SK-N-SH (cell line): ENCODE measurements at regions not wholly inside any gene's neighbourhood (a gene's known extent, or its start where the extent isn't known, plus 50 kb on each side); places are given as distances from the start of the nearest gene placed in this dataset.

ENCODE experiments used
- CTCF ChIP-seq: fragments of 200-600 bp; sonication (generic); IDR thresholded peaks from 2 replicates; pipeline ENCODE4 v1.6.1; 2017; ENCODE audit warnings: antibody characterized with exemption, mild to moderate bottlenecking, moderate library complexity
- EP300 ChIP-seq, 2 experiments: IDR thresholded peaks; 2 replicates each; pipeline versions ENCODE4 v1.4.0 to v1.6.1; 2012; ENCODE audit warnings: borderline replicate concordance in 1 of 2, low read depth in 1 of 2, low read length in 1 of 2
- GABPA ChIP-seq: IDR thresholded peaks from 2 replicates; pipeline ENCODE4 v1.4.0; 2012; ENCODE audit warnings: low read depth, mild to moderate bottlenecking
- POLR2AphosphoS5 ChIP-seq: IDR thresholded peaks from 2 replicates; pipeline ENCODE4 v1.6.1; 2012; ENCODE audit warnings: low read depth, low read length
- REST ChIP-seq: IDR thresholded peaks from 2 replicates; pipeline ENCODE4 v1.6.1; 2012; ENCODE audit warnings: mild to moderate bottlenecking, low read depth, low read length, moderate library complexity
- RFX5 ChIP-seq: IDR thresholded peaks from 2 replicates; pipeline ENCODE4 v1.6.1; 2012; ENCODE audit warnings: mild to moderate bottlenecking, improper control_type of control experiment, low read length
- SMC3 ChIP-seq: IDR thresholded peaks from 2 replicates; pipeline ENCODE4 v1.6.1; 2012; ENCODE audit warnings: low read depth, low read length, improper control_type of control experiment
- TEAD4 ChIP-seq: IDR thresholded peaks from 2 replicates; pipeline ENCODE4 v1.4.0; 2012; ENCODE audit warnings: mild to moderate bottlenecking, borderline replicate concordance; ENCODE audit not compliant: insufficient read depth
- YY1 ChIP-seq: IDR thresholded peaks from 2 replicates; pipeline ENCODE4 v1.4.0; 2012; ENCODE audit warnings: low read depth, mild to moderate bottlenecking

- TF ChIP-seq CTCF, result no peak
- TF ChIP-seq EP300 (IDR thresholded peaks at IDR 0.05; ENCODE audit: borderline replicate concordance in 1 of 2, low read depth in 1 of 2, low read length in 1 of 2), result no peak
- no peak for TF ChIP-seq POLR2AphosphoS5
- TF ChIP-seq RFX5, result no peak
- no peak for TF ChIP-seq YY1
- TF ChIP-seq TEAD4, result no peak
- no peak for TF ChIP-seq GABPA
- TF ChIP-seq SMC3, result no peak
- TF ChIP-seq REST, result no peak
These were observed 942.5 kb upstream of the CITED2 start for GRCh38 chr6:140316966-140317365.
